H9 (cell line): ENCODE measurements at regions not wholly inside any gene's neighbourhood (a gene's known extent, or its start where the extent isn't known, plus 50 kb on each side); places are given as distances from the start of the nearest gene placed in this dataset.

Source experiments
- DNase-seq: peaks from one replicate; pipeline ENCODE4 v3.0.0-alpha.2; 2017
- H2AFZ ChIP-seq: one replicate; pipeline ENCODE4 v1.6.1; 2013; ENCODE audit warnings: mild to moderate bottlenecking, low read length, control low read depth, moderate library complexity
- H2AK5ac ChIP-seq: 2 replicates; pipeline ENCODE4 v1.6.1; 2013; ENCODE audit warnings: low read length, control low read depth, mixed read lengths; ENCODE audit not compliant: insufficient read length
- H2BK120ac ChIP-seq: one replicate; pipeline ENCODE4 v1.6.1; 2013; ENCODE audit warnings: low read depth, mild to moderate bottlenecking, low read length, control low read depth, inconsistent platforms; ENCODE audit not compliant: poor library complexity, severe bottlenecking
- H2BK12ac ChIP-seq: 2 replicates; pipeline ENCODE4 v1.6.1; 2013; ENCODE audit warnings: low read length, control low read depth, mixed read lengths, low read depth; ENCODE audit not compliant: insufficient read length
- H2BK15ac ChIP-seq: 2 replicates; pipeline ENCODE4 v1.6.1; 2013; ENCODE audit warnings: low read depth, low read length, control low read depth
- H2BK20ac ChIP-seq: one replicate; pipeline ENCODE4 v1.6.1; 2013; ENCODE audit warnings: low read depth, mild to moderate bottlenecking, low read length, control low read depth, inconsistent platforms; ENCODE audit not compliant: poor library complexity, severe bottlenecking
- H2BK5ac ChIP-seq: 2 replicates; pipeline ENCODE4 v1.6.1; 2013; ENCODE audit warnings: low read length, control low read depth, mixed read lengths; ENCODE audit not compliant: insufficient read length
- H3K14ac ChIP-seq: 2 replicates; pipeline ENCODE4 v1.6.1; 2013; ENCODE audit warnings: low read length, control low read depth; ENCODE audit not compliant: insufficient read depth
- H3K18ac ChIP-seq: 2 replicates; pipeline ENCODE4 v1.6.1; 2013; ENCODE audit warnings: low read depth, mild to moderate bottlenecking, mixed read lengths, low read length, control low read depth; ENCODE audit not compliant: insufficient read length
- H3K23ac ChIP-seq: 2 replicates; pipeline ENCODE4 v1.6.1; 2013; ENCODE audit warnings: low read length, control low read depth, mixed read lengths, low read depth; ENCODE audit not compliant: insufficient read length
- H3K23me2 ChIP-seq: 2 replicates; pipeline ENCODE4 v1.6.1; 2013; ENCODE audit warnings: low read depth, mild to moderate bottlenecking, mixed read lengths, low read length, control low read depth; ENCODE audit not compliant: insufficient read length, poor library complexity, severe bottlenecking
- H3K27ac ChIP-seq: 2 replicates; pipeline ENCODE4 v1.5.1; 2013; ENCODE audit warnings: low read length, control low read depth, mixed read lengths, low read depth; ENCODE audit not compliant: insufficient read length
- H3K27me3 ChIP-seq: 2 replicates; pipeline ENCODE4 v1.6.1; 2013; ENCODE audit warnings: low read length, control low read depth, inconsistent platforms; ENCODE audit not compliant: insufficient read depth
- H3K4ac ChIP-seq: 2 replicates; pipeline ENCODE4 v1.6.1; 2013; ENCODE audit warnings: low read depth, mild to moderate bottlenecking, control low read depth, inconsistent platforms, low read length, moderate library complexity
- H3K4me1 ChIP-seq: 2 replicates; pipeline ENCODE4 v1.6.1; 2013; ENCODE audit warnings: low read length, control low read depth, inconsistent platforms; ENCODE audit not compliant: insufficient read depth
- H3K4me2 ChIP-seq: 2 replicates; pipeline ENCODE4 v1.6.1; 2013; ENCODE audit warnings: low read length, control low read depth, mixed read lengths; ENCODE audit not compliant: insufficient read length, insufficient read depth
- H3K56ac ChIP-seq: 2 replicates; pipeline ENCODE4 v1.6.1; 2013; ENCODE audit warnings: low read depth, mild to moderate bottlenecking, mixed read lengths, low read length, control low read depth; ENCODE audit not compliant: insufficient read length
- H3K79me1 ChIP-seq: 2 replicates; pipeline ENCODE4 v1.6.1; 2013; ENCODE audit warnings: low read depth, mild to moderate bottlenecking, moderate library complexity, low read length, control low read depth, inconsistent platforms; ENCODE audit not compliant: insufficient read depth, poor library complexity, severe bottlenecking
- H3K79me2 ChIP-seq: 2 replicates; pipeline ENCODE4 v1.6.1; 2013; ENCODE audit warnings: low read length, control low read depth, inconsistent platforms; ENCODE audit not compliant: insufficient read depth
- H3K9ac ChIP-seq: 2 replicates; pipeline ENCODE4 v1.6.1; 2013; ENCODE audit warnings: low read length, control low read depth, mixed read lengths; ENCODE audit not compliant: insufficient read length; ENCODE audit errors: extremely low read depth
- H3K9me3 ChIP-seq: one replicate; pipeline ENCODE4 v1.6.1; 2013; ENCODE audit warnings: low read depth, low read length, inconsistent platforms; ENCODE audit not compliant: control insufficient read depth
- H3T11ph ChIP-seq: one replicate; pipeline ENCODE4 v1.6.1; 2013; ENCODE audit warnings: mild to moderate bottlenecking, low read length, control low read depth, inconsistent platforms
- H4K20me1 ChIP-seq: one replicate; pipeline ENCODE4 v1.6.1; 2013; ENCODE audit not compliant: control insufficient read depth, insufficient read length, insufficient read depth
- H4K5ac ChIP-seq: 2 replicates; pipeline ENCODE4 v1.6.1; 2013; ENCODE audit warnings: low read depth, mild to moderate bottlenecking, mixed read lengths, low read length, control low read depth; ENCODE audit not compliant: insufficient read length
- H4K8ac ChIP-seq: replicated peaks from 2 replicates; pipeline ENCODE4 v1.6.1; 2013; ENCODE audit warnings: low read length, control low read depth, mixed read lengths, low read depth; ENCODE audit not compliant: insufficient read length
- H4K91ac ChIP-seq: 2 replicates; pipeline ENCODE4 v1.6.1; 2013; ENCODE audit warnings: low read depth, mild to moderate bottlenecking, moderate library complexity, mixed read lengths, low read length, control low read depth; ENCODE audit not compliant: insufficient read length
- H3K27ac Mint-ChIP-seq, 3 experiments: 2 replicates in 2 of 3; 3 replicates in 1 of 3; pipeline ENCODE4 v1.8.0; 2020 to 2021; ENCODE audit warnings: mixed read lengths in 3 of 3, mild to moderate bottlenecking in 1 of 3, moderate library complexity in 1 of 3
- H3K27me3 Mint-ChIP-seq: 2 replicates; pipeline ENCODE4 v1.8.0; 2021; ENCODE audit warnings: low read depth, mild to moderate bottlenecking, moderate library complexity, mixed read lengths
- H3K36me3 Mint-ChIP-seq, 3 experiments: 2 replicates in 2 of 3; 3 replicates in 1 of 3; pipeline ENCODE4 v1.8.0; 2020 to 2021; ENCODE audit warnings: low read depth in 3 of 3, mixed read lengths in 3 of 3; ENCODE audit not compliant: insufficient read depth in 1 of 3
- H3K4me1 Mint-ChIP-seq, 2 experiments: 2 replicates each; pipeline ENCODE4 v1.8.0; 2020; ENCODE audit warnings: mixed read lengths in 2 of 2
- H3K4me3 Mint-ChIP-seq, 2 experiments: 2 replicates in 1 of 2; 3 replicates in 1 of 2; pipeline ENCODE4 v1.8.0; 2020 to 2021; ENCODE audit warnings: mild to moderate bottlenecking in 2 of 2, mixed read lengths in 2 of 2, moderate library complexity in 1 of 2
- H3K9me3 Mint-ChIP-seq, 2 experiments: 2 replicates in 1 of 2; 3 replicates in 1 of 2; pipeline ENCODE4 v1.8.0; 2020; ENCODE audit warnings: mild to moderate bottlenecking in 2 of 2, mixed read lengths in 2 of 2, moderate library complexity in 1 of 2
- WGBS: extraction: QIAGEN DNeasy Blood & Tissue Kit; methylation state at CpG from one replicate; pipeline ENCODE4 v1.1.7; 2013; ENCODE audit warnings: missing lambda C conversion rate, low lambda C conversion rate, mixed read lengths; ENCODE audit not compliant: insufficient read length; ENCODE audit errors: extremely low coverage; 5-methylcytosine and 5-hydroxymethylcytosine counted together
- TF ChIP-seq, protein P1 (sequence below): fragments of 200-600 bp; sonication (generic); conservative IDR thresholded peaks from 3 replicates; pipeline ENCODE4 v1.8.0; 2021; ENCODE audit warnings: antibody characterized with exemption, mild to moderate bottlenecking

DNA sequence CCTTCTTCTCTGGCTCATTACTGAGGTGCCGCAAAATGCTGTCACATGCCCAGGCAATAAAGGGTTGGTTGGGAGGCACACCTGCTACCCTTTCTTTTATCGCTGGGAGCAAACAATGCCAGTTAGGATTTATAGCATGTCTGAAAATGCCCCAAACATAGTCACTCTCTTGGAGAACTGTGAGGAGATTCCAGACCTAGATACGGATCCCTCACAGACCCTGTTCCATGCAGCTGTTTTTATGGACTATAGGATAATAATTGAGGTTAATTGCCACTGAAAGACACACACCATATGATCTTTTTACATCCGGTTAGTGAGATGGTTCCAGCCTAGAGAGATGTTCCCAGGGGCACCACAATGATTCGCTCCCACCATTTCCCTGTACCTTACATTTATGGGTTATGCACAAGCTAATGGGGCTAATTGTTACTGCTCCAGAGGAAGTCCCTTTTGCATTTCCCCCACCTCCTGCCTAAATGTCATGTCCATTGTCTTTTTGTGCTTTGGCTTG is 318.1 kb downstream of the PIK3R1 start:
- H2BK120ac ChIP-seq = no peak overlapping the region
- H3K18ac ChIP-seq = no peak overlapping the region
- peaks cover 6% of the 10 kb centered on the region; the same call in 1 of the 2 replicates for H3K4me1 ChIP-seq
- H3K27me3 ChIP-seq = no peaks in the 10 kb centered on the region
- no peak overlapping the region for H3K27ac ChIP-seq
- no peak overlapping the region for H3K4me2 ChIP-seq
- H4K5ac ChIP-seq = no peak overlapping the region
- no peak overlapping the region for H4K91ac ChIP-seq
- no peak for DNase-seq
- H3K4me3 Mint-ChIP-seq = no peak overlapping the region
- no peaks in the 10 kb centered on the region for H3K23me2 ChIP-seq
- no peak overlapping the region for H3K14ac ChIP-seq
- peaks cover 35 to 37% of the 10 kb centered on the region in 2 experiments for H3K4me1 Mint-ChIP-seq
- H2BK12ac ChIP-seq = no peak overlapping the region
- WGBS = no CpG with 5 or more reads among the region's 5 CpGs
- no peak overlapping the region for H2AFZ ChIP-seq
- H2AK5ac ChIP-seq = no peak overlapping the region
- H3K9me3 ChIP-seq = no peaks in the 10 kb centered on the region
- no peak overlapping the region for H4K8ac ChIP-seq
- TF ChIP-seq, protein P1, sequence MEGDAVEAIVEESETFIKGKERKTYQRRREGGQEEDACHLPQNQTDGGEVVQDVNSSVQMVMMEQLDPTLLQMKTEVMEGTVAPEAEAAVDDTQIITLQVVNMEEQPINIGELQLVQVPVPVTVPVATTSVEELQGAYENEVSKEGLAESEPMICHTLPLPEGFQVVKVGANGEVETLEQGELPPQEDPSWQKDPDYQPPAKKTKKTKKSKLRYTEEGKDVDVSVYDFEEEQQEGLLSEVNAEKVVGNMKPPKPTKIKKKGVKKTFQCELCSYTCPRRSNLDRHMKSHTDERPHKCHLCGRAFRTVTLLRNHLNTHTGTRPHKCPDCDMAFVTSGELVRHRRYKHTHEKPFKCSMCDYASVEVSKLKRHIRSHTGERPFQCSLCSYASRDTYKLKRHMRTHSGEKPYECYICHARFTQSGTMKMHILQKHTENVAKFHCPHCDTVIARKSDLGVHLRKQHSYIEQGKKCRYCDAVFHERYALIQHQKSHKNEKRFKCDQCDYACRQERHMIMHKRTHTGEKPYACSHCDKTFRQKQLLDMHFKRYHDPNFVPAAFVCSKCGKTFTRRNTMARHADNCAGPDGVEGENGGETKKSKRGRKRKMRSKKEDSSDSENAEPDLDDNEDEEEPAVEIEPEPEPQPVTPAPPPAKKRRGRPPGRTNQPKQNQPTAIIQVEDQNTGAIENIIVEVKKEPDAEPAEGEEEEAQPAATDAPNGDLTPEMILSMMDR = no peak
- H2BK5ac ChIP-seq = no peak overlapping the region
- H3K9me3 Mint-ChIP-seq = peaks cover 0 to 3% of the 10 kb centered on the region in 2 experiments; a peak in 1 of 5 replicates
- no peak overlapping the region for H3T11ph ChIP-seq
- H3K79me1 ChIP-seq = no peaks in the 10 kb centered on the region
- no peaks in the 10 kb centered on the region; a peak in 1 of 7 replicates for H3K36me3 Mint-ChIP-seq
- no peaks in the 10 kb centered on the region for H4K20me1 ChIP-seq
- peak overlapping the region in 1 of 3 experiments; percentile 74; a peak in 1 of 7 replicates for H3K27ac Mint-ChIP-seq
- H2BK20ac ChIP-seq = no peak overlapping the region
- H3K79me2 ChIP-seq = no peaks in the 10 kb centered on the region
- H3K56ac ChIP-seq = no peak overlapping the region
- no peak overlapping the region for H3K23ac ChIP-seq
- no peaks in the 10 kb centered on the region for H3K27me3 Mint-ChIP-seq
- no peak overlapping the region for H3K9ac ChIP-seq
- no peak overlapping the region for H3K4ac ChIP-seq
- H2BK15ac ChIP-seq = no peak overlapping the region
